ENCODE measurements at regions not wholly inside any gene's neighbourhood (a gene's known extent, or its start where the extent isn't known, plus 50 kb on each side); places are given as distances from the start of the nearest gene placed in this dataset.

- DNase-seq (ENCODE audit: low read depth in 1 of 2, low spot score in 2 of 2), result no peak
- Histone ChIP-seq H2BK15ac (ENCODE audit: low read length) (no peak overlapping the region), H3K27ac (ENCODE audit: low read depth, low read length) (no peak overlapping the region), H3K23ac (ENCODE audit: insufficient read length) (no peak overlapping the region), H3K79me2 (ENCODE audit: control insufficient read depth in 1 of 2, insufficient read depth in 2 of 2, low read length in 2 of 2) (no peaks in the 10 kb centered on the region), H3K4ac (replicated peaks; ENCODE audit: insufficient read length, low read depth, low read length) (no peak overlapping the region), H3K14ac (ENCODE audit: insufficient read length) (no peak overlapping the region), H3K4me2 (ENCODE audit: insufficient read depth in 1 of 2, low read depth in 2 of 2, low read length in 2 of 2) (no peak overlapping the region), H3K18ac (ENCODE audit: extremely low read depth, low read length) (no peak overlapping the region), H2AFZ (ENCODE audit: low read length) (no peak overlapping the region), H3K23me2 (ENCODE audit: low read depth, low read length) (no peaks in the 10 kb centered on the region), H4K91ac (replicated peaks; ENCODE audit: insufficient read length, low read length) (no peak overlapping the region), H2BK20ac (ENCODE audit: low read length) (no peak overlapping the region), H3K36me3 (ENCODE audit: control insufficient read depth in 2 of 4, insufficient read depth in 4 of 4, low read length in 3 of 4) (no peaks in the 10 kb centered on the region), H3K9me3 (ENCODE audit: insufficient read depth in 2 of 2, low read depth in 1 of 2, low read length in 1 of 2) (no peaks in the 10 kb centered on the region), H4K20me1 (replicated peaks in 1 of 2; ENCODE audit: control insufficient read depth in 1 of 2, insufficient read depth in 2 of 2, low read length in 2 of 2) (no peaks in the 10 kb centered on the region), H4K8ac (ENCODE audit: extremely low read depth, insufficient read depth, low read length) (no peak overlapping the region), H3K27me3 (replicated peaks in 1 of 4; ENCODE audit: control insufficient read depth in 3 of 4, extremely low read depth in 1 of 4, insufficient read depth in 3 of 4, low read length in 3 of 4) (no peaks in the 10 kb centered on the region), H2AK5ac (ENCODE audit: low read depth, low read length) (no peak overlapping the region), H3K79me1 (ENCODE audit: low read depth, low read length) (no peaks in the 10 kb centered on the region), H4K5ac (ENCODE audit: insufficient read length, low read depth, low read length) (no peak overlapping the region), H2BK120ac (replicated peaks; ENCODE audit: low read depth, low read length) (no peak overlapping the region), H3K4me3 (ENCODE audit: extremely low read depth in 1 of 4, insufficient read depth in 2 of 4, low read depth in 3 of 4, low read length in 4 of 4) (no peak overlapping the region), H2BK5ac (ENCODE audit: low read depth, low read length) (no peak overlapping the region), H3K9ac (replicated peaks in 1 of 4; ENCODE audit: extremely low read depth in 1 of 4, low read depth in 3 of 4, low read length in 3 of 4) (no peak overlapping the region), H2BK12ac (ENCODE audit: low read depth, low read length) (no peak overlapping the region), H3K56ac (replicated peaks; ENCODE audit: insufficient read length, low read depth, low read length) (no peak overlapping the region), H3K4me1 (replicated peaks in 1 of 4; ENCODE audit: control insufficient read depth in 3 of 4, insufficient read depth in 4 of 4, low read length in 3 of 4) (no peaks in the 10 kb centered on the region)
- ChIA-PET POLR2A (ENCODE audit: partially characterized antibody) (no interaction called here), CTCF (ENCODE audit: partially characterized antibody) (no interaction called here)
- no peak for FAIRE-seq
- TF ChIP-seq TEAD4 (IDR thresholded peaks at IDR 0.05; ENCODE audit: low read depth, low read length) (no peak), CEBPB (IDR thresholded peaks at IDR 0.05; ENCODE audit: low read depth, low read length) (no peak), SAP30 (IDR thresholded peaks at IDR 0.05; ENCODE audit: insufficient read depth, insufficient replicate concordance, low read length) (no peak), EGR1 (IDR thresholded peaks at IDR 0.05; ENCODE audit: borderline replicate concordance, low read depth, low read length) (no peak), BCL11A (IDR thresholded peaks at IDR 0.05; ENCODE audit: low read depth in 2 of 2, low read length in 2 of 2) (no peak), CTBP2 (IDR thresholded peaks at IDR 0.05; ENCODE audit: borderline replicate concordance, insufficient read depth, insufficient read length, low read length) (no peak), POU5F1 (IDR thresholded peaks at IDR 0.05; ENCODE audit: low read depth, low read length) (no peak), BRCA1 (IDR thresholded peaks at IDR 0.05; ENCODE audit: low read depth, low read length) (no peak), SP1 (IDR thresholded peaks at IDR 0.05; ENCODE audit: low read depth, low read length) (no peak), TCF12 (IDR thresholded peaks at IDR 0.05; ENCODE audit: low read depth, low read length) (no peak), MAFK (IDR thresholded peaks at IDR 0.05; ENCODE audit: low read depth, low read length) (no peak), SP4 (IDR thresholded peaks at IDR 0.05; ENCODE audit: low read length) (no peak)
- TF ChIP-seq, protein P1, sequence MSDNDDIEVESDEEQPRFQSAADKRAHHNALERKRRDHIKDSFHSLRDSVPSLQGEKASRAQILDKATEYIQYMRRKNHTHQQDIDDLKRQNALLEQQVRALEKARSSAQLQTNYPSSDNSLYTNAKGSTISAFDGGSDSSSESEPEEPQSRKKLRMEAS (IDR thresholded peaks at IDR 0.05), result no peak
- 80% methylated on average over 2 of the region's 2 CpGs; no CpG with 5 or more reads in 1 of the 2 experiments for WGBS, 2 experiments (ENCODE audit: extremely low coverage in 1 of 2, insufficient coverage in 1 of 2, insufficient read length in 1 of 2, insufficient replicate concordance in 2 of 2, low coverage in 1 of 2, low lambda C conversion rate in 2 of 2, missing lambda C conversion rate in 1 of 2)
These were observed 166.2 kb upstream of the FGF13 start for GRCh38 chrX:138877746-138878145.
